Epithelial cell of esophagus (primary cell): ENCODE measurements at regions not wholly inside any gene's neighbourhood (a gene's known extent, or its start where the extent isn't known, plus 50 kb on each side); places are given as distances from the start of the nearest gene placed in this dataset.
"Not testable (repeated sequence)": the region's sequence is repeated elsewhere in the genome, so short reads cannot be mapped to it uniquely, and the experiment has no call there.

Source experiments
- DNase-seq: peaks from one replicate; pipeline ENCODE4 v3.0.0; 2010; ENCODE audit warnings: low read depth
- H3K4me3 ChIP-seq: 2 replicates; pipeline ENCODE4 v1.5.1; 2011; ENCODE audit warnings: mild to moderate bottlenecking, low read length, control low read depth
- CTCF ChIP-seq: IDR thresholded peaks from 2 replicates; pipeline ENCODE4 v1.5.1; 2011; ENCODE audit warnings: low read depth, mild to moderate bottlenecking, low read length, control low read depth, inconsistent platforms; ENCODE audit not compliant: insufficient read depth; ENCODE audit errors: missing control alignments

GRCh38 chr7:68399991-68400590 is 1198.2 kb upstream of the AUTS2 start:
- DNase-seq: no peak
- no peak overlapping the region for H3K4me3 ChIP-seq
- no peak for TF ChIP-seq CTCF

GRCh38 chr7:68400783-68401182 is 1197.5 kb upstream of the AUTS2 start:
- no peak for DNase-seq
- no peak for TF ChIP-seq CTCF
- no peak overlapping the region for H3K4me3 ChIP-seq

GRCh38 chr7:68401313-68401712 is 1197.0 kb upstream of the AUTS2 start:
- no peak for DNase-seq
- H3K4me3 ChIP-seq: no peak overlapping the region
- TF ChIP-seq CTCF: no peak

GRCh38 chr7:68406480-68406879 is 1191.8 kb upstream of the AUTS2 start:
- TF ChIP-seq CTCF: no peak
- no peak overlapping the region for H3K4me3 ChIP-seq
- no peak for DNase-seq

GRCh38 chr7:68407460-68407859 is 1190.8 kb upstream of the AUTS2 start:
- DNase-seq: no peak
- H3K4me3 ChIP-seq: no peak overlapping the region
- TF ChIP-seq CTCF: no peak

- TF ChIP-seq CTCF: no peak
- no peak overlapping the region for H3K4me3 ChIP-seq
- no peak for DNase-seq
These were observed 1189.4 kb upstream of the AUTS2 start for GRCh38 chr7:68408873-68409272.

GRCh38 chr7:68409851-68410250 is 1188.4 kb upstream of the AUTS2 start:
- TF ChIP-seq CTCF: no peak

GRCh38 chr7:68410693-68411092 is 1187.6 kb upstream of the AUTS2 start:
- not testable (repeated sequence) for H3K4me3 ChIP-seq, DNase-seq

More at GRCh38 chr7:68409851-68410250, 1188.4 kb upstream of the AUTS2 start:
- no peak for DNase-seq
- no peak overlapping the region for H3K4me3 ChIP-seq
